NCI-H2171 treated with DMSO at 0.1 percent for 48 hours (cell line): ENCODE measurements at regions not wholly inside any gene's neighbourhood (a gene's known extent, or its start where the extent isn't known, plus 50 kb on each side); places are given as distances from the start of the nearest gene placed in this dataset.
"Not testable (repeated sequence)": the region's sequence is repeated elsewhere in the genome, so short reads cannot be mapped to it uniquely, and the experiment has no call there.

Source experiments
- DNase-seq: peaks from one replicate; lab custom pipeline; 2025; lab: John Stamatoyannopoulos, UW

DNA sequence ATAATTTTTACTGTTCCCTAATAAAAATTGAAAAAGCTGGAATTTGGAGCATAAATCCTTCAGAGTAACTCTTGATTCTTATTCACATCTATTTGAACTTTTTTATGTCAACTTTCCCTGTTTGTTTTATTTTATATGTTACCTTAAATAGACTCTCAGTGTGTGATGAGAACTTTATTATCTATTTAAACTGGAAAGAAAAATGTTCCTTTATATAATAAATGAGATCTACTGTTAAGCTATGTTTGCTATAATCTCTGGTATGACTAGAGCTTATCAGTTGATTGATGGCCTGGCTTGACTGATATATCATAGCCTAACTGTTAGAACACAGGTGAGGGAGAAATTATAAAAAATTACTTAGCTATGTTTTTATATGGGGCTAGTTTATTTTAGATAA, 330.6 kb upstream of the EPHA6 start:
- DNase-seq, result no peak

DNA sequence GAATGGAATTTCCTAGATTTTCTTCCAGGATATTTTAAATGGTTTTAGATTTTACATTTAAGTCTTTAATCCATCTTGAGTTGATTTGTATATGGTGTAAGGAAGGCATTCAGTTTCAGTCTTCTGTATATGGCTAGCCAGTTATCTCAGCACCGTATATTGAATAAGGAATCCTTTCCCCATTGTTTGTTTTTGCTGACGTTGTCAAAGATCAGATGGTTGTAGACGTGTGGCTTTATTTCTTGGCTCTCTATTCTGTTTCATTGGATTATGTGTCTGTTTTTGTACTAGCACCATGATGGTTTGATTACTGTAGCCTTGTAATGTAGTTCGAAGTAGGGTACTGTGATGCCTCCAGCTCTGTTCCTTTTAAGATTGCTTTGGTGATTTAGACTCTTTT, 325.7 kb upstream of the EPHA6 start:
- no peak for DNase-seq

DNA sequence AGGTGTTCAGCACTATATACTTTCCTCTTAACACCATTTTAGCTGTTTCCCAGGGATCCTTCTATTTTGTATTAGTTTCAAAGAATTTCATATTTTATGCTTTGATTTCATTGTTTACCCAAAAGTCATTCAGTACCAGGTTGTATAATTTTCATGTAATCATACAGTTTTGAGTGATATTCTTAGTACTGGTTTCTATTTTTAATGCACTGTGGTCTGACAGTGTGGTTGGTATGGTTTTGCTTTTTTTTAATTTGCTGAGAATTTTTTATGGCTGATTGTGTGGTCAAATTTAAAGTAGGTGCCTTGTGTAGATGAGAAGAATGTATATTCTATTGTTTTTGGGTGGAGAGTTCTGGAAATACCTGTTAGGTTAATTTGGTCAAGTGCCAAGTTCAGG, 323.4 kb upstream of the EPHA6 start:
- DNase-seq, result no peak

DNA sequence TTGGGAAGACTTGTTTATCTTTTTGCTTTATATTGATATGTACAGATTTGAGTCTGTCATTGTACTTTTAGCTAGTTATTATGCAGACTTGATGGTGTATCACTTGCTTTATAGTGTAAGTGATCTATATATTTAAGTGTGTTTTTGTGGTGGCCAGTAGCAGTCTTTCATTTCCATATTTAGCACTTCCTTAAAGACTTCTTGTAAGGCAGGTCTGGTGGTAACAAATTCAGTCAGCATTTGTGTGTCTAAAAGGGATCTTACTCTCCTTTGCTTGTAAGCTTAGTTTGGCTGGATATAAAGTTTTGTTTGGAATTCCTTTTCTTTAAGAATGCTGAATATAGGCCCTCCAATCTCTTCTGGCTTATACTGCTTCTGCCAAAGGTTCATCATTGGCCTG, 322.5 kb upstream of the EPHA6 start:
- DNase-seq, result no peak

DNA sequence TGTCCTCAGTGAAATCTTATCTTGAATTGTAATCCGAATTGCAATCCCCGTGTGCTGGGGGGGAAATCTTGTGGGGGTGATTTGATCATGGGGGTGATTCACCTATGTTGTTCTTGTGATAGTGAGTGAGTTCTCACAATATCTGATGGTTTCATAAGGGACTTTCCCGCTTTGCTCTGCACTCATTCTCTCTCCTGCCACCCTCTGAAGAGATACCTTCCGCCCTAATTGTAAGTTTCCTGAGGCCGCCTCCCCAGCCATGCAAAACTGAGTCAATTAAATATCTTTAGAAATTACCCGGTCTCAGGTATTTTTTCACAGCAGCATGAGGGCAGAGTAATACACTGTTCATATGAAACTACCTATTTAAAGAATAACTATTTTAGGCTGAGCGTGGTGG, 304.1 kb upstream of the EPHA6 start:
- no peak for DNase-seq

DNA sequence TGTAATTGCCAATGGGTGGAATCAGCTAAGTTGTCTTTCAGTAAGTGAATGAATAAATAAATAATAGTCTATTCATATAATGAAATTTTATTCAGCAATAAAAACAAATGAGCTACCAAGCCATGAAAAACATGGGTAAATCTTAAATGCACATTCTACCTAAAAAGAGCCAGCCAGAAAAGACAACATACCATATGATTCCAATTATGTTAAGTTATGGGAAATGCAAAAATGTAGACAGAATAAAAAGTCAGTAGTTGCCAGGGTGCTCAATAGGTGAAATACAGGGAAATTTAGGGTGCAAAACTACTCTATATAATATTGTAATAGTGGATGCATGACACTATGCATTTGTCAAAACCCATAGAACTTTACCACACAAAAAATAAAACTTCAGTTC, 277.2 kb upstream of the EPHA6 start:
- DNase-seq, result no peak

DNA sequence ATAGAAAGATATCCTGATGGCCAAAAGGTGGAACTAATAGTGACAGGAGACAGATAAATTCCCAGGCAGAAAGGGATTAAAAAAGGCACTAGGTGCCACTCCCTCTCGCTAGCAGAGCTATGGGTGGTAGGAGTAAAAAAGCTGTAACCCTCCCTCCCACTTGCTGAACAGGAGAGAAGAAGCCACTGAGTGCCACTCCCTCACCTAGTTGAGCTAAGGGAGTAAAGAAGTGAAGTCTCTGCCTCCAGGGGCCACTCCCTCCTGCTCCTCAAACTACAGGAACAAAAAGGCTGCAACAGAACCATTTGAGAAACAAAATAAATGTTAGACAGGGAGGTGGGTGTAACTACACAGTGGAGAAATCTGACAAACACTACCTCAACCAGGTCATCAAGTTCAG, 276.2 kb upstream of the EPHA6 start:
- no peak for DNase-seq

DNA sequence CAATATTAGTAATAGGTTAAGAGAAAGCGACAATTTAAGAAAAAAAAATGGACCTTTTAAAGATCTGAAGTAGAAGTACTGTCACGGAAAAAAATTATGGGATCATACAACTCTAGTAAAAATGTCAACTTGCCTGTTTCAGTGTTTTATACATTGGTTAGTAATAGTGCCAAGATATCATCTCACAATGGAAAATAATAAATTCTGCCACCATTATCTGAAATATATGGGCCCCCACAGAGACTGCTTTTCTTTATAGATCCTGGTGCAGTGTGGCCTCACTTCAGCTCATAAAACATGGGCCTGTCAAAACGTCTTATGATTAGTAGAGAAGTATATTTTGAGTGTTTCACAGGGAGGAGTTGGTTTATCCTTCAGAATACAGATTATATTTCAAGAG, 266.3 kb upstream of the EPHA6 start:
- no peak for DNase-seq

DNA sequence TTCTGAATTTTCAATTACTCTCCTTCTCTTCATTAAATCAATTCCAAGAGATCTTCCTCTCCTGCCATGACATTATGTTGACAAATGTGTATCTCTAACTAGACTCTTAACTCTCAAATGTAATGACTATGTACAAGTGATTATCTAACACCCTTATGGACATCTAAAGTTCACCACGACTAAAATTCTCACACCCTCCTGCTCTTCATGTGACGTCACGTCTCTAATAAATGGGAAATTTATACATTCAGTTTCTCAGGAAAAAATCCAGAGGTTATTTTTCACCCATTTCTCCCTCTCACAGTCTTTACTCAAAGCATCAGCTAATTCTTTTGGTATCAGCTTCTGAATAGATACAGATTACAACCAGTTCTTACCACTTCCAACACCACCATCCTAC, 237.5 kb upstream of the EPHA6 start:
- DNase-seq, result no peak

DNA sequence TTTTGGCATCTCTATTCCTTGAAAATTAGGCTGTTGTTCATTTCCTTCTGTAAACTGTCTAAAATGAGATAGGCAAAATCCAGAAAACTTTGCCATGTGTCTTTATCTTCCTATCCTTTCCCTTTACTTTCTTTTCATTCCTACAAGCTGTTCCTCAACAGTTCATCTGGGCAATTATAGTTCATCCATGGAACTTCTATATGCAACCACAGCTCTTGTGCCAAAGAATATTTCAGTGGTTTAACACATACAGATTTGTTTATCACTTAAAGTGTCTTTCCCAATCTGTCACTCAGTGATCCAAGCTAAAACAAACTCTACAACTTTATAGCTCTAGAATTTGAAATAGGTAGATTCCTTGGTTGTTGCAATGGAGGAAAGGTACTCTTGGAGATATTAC, 230.3 kb upstream of the EPHA6 start:
- no peak for DNase-seq

DNA sequence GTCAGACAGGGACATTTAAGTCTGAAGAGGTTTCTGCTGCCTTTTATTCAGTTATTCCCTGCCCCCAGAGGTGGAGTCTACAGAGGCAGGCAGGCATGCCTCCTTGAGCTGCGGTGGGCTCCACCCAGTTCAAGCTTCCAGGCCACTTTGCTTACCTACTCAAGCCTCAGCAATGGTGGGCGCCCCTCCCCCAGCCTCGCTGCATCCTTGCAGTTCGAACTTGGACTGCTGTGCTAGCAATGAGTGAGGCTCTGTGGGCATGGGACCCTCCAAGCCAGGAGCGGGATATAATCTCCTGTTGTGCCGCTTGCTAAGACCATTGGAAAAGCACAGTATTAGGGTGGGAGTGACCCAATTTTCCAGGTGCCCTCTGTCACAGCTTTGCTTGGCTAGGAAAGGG, 207.5 kb upstream of the EPHA6 start:
- not testable (repeated sequence) for DNase-seq

DNA sequence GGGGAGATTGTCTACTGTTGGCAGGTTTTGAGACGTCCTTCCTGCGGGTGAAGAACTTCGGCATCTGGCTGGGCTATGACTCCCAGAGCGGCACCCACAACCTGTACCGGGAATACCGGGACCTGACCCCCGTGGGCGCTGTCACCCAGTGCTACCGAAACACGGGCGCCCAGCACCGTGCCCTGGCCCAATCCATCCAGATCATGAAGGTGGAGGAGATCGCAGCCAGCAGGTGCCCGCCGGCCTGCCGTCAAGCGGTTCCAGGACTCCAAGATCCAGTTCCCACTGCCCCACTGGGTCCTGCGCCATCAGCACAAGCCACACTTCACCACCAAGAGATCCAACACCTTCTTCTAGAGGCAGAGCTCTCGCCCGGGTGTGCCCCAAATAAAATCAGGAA, 194.9 kb upstream of the EPHA6 start:
- DNase-seq, result no peak

DNA sequence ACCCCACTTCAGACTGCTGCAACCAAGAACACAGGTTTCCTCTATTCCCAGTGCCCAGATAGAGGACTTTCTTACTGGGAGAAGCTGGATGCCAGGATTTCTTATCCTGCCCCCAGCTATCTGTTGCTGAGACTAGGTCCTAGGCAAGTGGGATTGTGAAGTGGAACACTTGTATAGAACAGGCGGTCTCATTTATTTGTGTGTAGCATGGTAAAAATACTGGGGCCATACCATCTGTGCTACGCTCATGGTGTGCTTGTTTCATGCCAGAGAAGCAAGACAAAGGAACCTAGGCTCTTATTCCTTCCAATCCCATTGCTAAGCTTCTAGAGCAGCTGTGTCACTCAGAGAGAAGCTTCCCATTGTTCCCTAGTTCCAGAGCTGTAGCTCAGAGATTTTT, 191.5 kb upstream of the EPHA6 start:
- DNase-seq, result no peak

DNA sequence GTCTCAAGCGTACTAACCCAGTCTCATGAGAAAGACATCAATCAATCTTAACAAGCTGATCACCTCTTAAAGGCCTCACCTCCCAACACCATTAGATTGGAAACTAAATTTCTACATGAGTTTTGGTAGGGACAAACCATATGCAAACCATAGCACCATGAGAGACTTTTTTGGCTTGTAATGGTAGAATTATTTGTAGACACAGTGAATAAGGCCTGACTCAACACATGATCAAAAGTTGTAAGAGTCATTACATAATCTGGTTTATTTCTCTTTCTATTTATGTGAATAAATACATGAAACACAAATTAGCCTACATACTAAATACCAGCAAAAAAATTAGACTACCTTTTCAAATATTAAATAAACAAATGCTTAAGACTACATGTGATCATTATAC, 183.3 kb upstream of the EPHA6 start:
- DNase-seq, result no peak

DNA sequence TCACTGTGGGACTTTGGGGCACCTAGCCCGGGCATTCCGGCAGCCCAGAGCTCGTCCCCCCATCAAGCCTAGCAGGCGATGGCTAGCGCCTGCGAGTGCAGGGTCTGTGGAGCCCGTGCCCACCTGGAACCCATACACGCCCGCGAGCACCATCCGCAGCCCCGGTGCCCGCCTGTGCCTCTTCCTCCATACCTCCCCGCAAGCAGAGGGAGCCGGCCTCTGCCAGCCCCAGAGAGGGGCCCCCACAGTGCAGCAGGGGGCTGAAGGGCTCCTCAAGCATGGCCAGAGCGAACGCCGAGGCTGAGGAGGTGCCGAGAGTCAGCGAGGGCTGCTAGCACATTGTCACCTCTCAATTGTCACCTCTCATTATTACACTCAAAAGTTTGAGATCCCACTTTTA, 167.8 kb upstream of the EPHA6 start:
- DNase-seq, result no peak

DNA sequence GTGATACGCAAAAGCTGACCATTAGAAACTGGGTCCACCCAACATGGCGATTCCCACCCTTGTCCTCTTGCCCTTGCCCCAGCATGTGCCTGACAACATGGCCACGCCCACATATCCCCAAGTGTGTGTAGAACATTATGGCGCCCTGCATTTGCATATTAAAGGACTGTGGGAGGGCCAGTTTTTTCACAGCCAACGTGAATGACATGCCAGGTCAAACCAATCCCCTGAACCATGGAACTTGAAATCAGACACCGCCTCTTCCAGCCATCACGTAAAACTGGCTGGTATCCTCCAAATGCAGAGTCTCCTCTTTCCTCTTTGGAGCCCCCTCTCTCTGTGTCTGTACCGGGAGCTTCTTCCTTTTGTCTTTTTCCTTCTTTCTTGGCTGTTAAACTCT, 156.7 kb upstream of the EPHA6 start:
- no peak for DNase-seq

DNA sequence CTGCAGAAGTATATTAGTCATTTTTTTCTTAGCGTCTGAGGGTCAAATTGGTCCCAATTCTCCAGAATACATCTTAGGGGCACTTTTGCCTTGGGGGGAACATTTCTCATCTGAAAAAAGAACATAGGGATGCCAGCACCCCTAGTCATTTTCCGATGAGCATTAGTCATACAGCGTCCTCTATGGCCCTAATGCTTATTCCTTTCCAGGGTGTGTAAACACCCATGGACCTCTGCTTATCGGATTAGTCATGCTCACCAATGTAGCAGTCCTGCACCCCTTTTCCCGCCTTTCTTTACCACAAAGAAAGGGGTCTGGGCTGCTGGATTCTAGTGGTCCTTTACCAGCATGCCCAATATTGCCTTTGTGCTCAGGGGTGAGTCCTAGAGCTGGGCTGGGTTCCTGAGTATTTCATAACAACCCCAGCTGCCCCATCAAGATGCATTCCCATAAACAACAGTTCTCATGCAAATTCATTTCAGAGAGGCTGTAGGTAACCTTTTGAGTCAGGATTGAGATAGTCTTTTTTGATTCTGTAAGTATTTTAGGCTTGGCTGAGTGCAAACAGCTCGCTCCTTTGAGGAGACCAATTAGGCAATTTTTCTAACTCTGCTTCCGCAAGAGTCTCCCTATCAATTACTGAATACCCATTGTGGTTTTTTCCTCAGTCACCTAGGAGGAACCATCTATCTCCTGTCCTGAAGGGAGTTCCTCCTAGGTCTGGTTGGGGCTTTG, 142.4 kb upstream of the EPHA6 start:
- DNase-seq, result not testable (repeated sequence)

DNA sequence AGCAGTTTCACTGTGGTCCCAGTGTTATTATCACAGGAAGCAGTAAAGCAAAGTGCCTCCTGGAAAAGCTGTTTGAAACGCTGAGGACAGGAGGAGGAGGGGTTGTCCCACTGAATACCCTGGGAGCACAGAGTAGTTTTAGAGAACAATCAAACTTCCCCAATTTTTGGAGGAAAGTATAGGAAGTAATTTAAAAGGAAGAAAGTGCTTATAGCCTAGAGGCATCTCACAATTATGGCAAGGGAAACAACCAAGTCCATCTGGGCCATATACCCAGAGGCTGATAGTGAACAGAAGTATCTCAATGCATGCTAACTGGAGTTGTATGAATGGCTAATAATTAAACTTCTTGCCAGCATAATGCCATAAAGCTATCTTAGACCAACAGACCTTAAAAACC, 137.2 kb upstream of the EPHA6 start:
- DNase-seq, result no peak

DNA sequence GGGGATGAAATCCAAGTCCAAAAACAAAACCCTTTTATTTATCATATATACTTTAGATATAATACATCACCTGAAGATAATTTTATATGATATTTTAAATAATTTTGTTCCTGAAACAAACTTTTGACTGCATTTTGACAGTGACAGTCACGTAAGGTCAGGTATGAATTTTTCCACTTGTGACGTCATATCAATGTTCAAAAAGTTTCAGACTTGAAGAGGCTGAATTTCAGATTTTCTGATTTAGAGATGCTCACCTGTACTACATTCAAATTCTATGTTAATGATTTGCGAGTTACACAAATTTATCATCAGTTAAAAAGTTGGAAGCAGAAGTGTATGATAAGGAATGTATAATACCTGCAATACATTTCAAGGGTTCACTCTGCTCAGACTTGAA, 136.1 kb upstream of the EPHA6 start:
- DNase-seq, result no peak

DNA sequence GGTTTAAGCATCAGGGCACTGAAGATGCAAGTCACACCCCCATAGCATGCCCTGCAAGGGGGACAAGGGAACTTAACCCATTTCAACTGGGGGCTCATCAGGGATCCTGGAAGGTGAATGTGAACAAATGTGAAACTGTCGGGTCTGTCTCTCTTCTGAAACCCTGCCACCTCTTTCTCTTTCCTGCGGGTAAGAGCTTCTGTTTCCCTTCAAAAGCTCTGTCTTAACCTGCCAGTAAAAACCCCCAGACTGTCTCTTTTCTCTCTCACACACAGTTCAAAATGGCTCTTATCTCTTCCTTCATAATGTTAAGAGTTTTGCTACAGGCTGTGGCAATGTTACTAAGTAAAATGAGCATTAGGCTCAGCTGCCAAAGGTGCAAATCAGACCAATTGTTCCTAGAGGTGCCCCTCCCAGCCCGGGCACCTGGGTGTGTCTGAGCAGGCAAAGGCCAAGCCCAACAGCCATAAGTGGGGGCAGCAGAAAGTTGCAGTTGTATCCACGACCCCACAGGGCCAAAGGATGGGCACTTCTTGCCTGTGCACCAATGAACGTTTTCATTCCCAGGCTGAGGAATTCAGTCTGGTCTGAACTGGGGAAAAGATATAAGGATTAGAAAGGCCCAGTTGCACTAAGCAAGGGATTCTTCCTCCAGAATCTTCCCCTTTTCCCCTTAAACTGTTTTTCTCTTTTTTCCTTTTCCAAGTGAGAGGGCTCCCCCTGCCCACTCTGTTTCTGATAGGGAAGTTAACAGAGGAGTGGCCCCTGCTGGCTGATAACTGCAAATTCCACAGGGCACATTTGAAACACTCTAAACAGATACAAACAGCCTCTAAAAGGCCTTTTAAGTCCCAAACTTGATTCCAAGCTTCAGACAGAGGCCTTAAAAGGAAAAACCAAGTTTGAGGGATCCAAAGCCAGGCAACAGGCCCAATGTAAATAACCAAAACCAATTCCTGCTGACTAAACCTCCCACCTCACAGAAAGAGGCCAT, 113.8 kb upstream of the EPHA6 start:
- DNase-seq, result no peak

DNA sequence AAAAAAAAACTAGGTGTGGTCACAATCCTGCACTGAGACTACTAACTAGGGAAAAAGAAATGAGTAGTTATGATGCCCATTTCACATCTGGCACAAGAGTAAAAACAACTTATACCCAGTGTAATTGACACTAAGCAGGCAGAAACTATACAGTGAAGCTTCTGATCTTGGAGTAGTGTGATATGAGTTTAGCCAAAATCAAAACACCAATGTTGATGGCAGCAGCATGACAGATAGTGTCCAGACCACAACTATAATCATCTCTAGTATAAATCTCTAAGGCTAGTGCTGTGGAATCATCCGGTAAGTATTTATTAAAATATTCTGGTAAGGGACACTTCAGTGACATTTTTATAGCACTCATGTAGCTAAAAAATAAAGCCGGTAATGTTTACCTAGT, 108.5 kb upstream of the EPHA6 start:
- DNase-seq, result no peak

DNA sequence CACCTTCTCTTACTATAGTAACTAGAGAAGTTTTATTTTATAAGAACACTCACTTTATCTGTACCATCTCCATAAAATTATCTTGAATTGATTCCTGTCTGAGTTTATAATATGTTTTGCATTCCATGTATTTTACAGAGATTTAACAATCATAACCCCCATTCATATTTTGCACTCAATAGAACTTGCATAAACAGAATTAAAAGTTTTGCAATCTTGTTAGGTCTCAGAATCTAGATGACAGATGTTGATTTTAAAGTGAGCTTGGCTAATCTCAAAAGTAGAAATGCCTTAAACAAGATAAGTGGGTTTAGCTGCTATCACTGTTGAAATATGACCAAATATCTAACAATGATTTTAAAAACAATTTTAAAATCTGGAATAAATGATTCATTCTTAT, 107.9 kb upstream of the EPHA6 start:
- no peak for DNase-seq

DNA sequence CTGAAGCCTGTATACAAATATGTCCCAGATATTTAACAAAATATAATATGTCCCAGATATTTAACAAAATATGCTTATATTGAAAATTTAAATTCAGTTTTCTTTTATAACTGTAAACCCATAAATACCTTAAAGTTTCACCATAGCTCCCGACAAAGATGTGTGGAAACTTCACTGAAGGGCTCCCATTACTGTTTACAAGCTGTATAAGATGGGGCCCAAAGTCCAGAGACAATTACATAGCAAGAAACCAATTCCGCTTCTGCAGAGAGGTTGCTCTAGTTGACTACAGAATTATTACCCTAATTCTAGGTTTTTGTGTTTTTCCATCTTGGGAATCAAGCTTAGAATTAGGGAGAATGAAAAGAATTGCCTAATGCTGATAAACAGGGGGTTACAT, 102.6 kb upstream of the EPHA6 start:
- no peak for DNase-seq

DNA sequence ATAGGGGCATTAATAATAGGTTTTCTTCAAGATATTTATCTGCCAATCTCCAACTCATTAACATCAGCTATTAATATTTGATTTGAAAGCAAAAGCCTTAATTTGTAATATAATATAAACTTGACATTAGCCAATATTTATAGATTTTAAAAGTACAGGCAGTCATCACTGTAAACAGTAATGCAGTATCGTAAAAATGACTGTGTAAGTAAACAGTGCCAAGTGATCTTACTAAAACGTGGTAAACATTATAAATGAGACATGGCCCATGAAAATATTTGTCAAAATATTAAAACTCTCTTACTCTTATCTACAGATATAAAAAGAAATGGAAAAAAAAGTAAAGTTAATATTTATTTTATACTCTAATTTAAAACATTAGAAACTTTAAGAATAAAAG, 101.6 kb upstream of the EPHA6 start:
- DNase-seq, result no peak
